ENCODE measurements at regions not wholly inside any gene's neighbourhood (a gene's known extent, or its start where the extent isn't known, plus 50 kb on each side); places are given as distances from the start of the nearest gene placed in this dataset.

GRCh38 chr3:124346487-124346886, 354.6 kb upstream of the ROPN1 start:
- TF ChIP-seq YY1 (IDR thresholded peaks at IDR 0.05; ENCODE audit: insufficient read depth, insufficient read length) (no peak), SUZ12 (IDR thresholded peaks at IDR 0.05; ENCODE audit: extremely low read depth, insufficient read depth, insufficient read length) (no peak)
